BLaER1 treated with 17β-estradiol and CSF1 and Interleukin-3, amounts not matched to agents 10 nM and 100 nM (cell line): ENCODE measurements at regions not wholly inside any gene's neighbourhood (a gene's known extent, or its start where the extent isn't known, plus 50 kb on each side); places are given as distances from the start of the nearest gene placed in this dataset.

ENCODE experiments used
- H3K27ac ChIP-seq, 11 experiments: shearing (Covaris generic); formaldehyde crosslinking; 2 replicates each; pipeline ENCODE4 v1.8.1; 2022
- H3K27me3 ChIP-seq, 11 experiments: shearing (Covaris generic); formaldehyde crosslinking; 2 replicates each; pipeline ENCODE4 v1.8.1; 2022
- H3K36me3 ChIP-seq, 11 experiments: shearing (Covaris generic); formaldehyde crosslinking; 2 replicates each; pipeline ENCODE4 v1.8.1; 2022
- H3K4me1 ChIP-seq, 10 experiments: shearing (Covaris generic); formaldehyde crosslinking; 2 replicates each; pipeline ENCODE4 v1.8.1; 2022
- H3K4me2 ChIP-seq, 11 experiments: shearing (Covaris generic); formaldehyde crosslinking; 2 replicates each; pipeline ENCODE4 v1.8.1; 2022
- H3K4me3 ChIP-seq, 10 experiments: shearing (Covaris generic); formaldehyde crosslinking; 2 replicates each; pipeline ENCODE4 v1.8.1; 2022
- H3K9ac ChIP-seq, 11 experiments: shearing (Covaris generic); formaldehyde crosslinking; 2 replicates each; pipeline ENCODE4 v1.8.1; 2022
- H3K9me3 ChIP-seq, 11 experiments: shearing (Covaris generic); formaldehyde crosslinking; replicated peaks in 1 of 11; 2 replicates each; pipeline ENCODE4 v1.8.1; 2022
- H4K20me1 ChIP-seq, 11 experiments: shearing (Covaris generic); formaldehyde crosslinking; 2 replicates each; pipeline ENCODE4 v1.8.1; 2022
- Cebpa-rat ChIP-seq, 11 experiments: shearing (Covaris generic); IDR thresholded peaks; 2 replicates each; pipeline ENCODE4 v1.8.1; 2022

DNA sequence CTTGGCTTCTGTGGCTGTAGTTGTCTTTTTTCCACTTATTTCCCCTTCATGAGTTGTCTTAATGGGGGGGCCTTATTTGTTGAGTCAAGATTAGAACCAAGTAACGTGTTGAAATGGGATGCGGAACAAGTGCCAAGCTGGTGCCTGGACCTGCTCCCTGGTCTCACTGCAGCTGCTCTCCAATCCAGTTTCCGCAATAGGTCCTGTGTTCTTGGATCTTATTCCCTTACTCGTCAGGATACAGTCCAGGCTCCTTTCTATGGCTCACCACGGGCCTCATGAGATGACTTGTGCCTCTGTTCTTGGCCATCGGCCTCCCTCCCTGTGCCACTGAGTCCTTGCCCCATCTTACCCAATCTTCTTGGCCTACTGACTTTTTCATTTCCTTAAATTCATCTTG lies 159.6 kb upstream of the CADM1 start:
- Histone ChIP-seq H3K4me3 (no peak overlapping the region), H3K27me3 (no peaks in the 10 kb centered on the region), H3K9me3 (peaks cover 0 to 6% (median 0%) of the 10 kb centered on the region in 11 experiments; a peak in 2 of 22 replicates), H3K4me1 (no peaks in the 10 kb centered on the region), H4K20me1 (no peaks in the 10 kb centered on the region; a peak in 1 of 22 replicates), H3K36me3 (no peaks in the 10 kb centered on the region), H3K9ac (no peak overlapping the region), H3K4me2 (no peak overlapping the region), H3K27ac (no peak overlapping the region)
- TF ChIP-seq Cebpa-rat (IDR thresholded peaks at IDR 0.05), result no peak

GRCh38 chr11:115660030-115660805 lies 156.0 kb upstream of the CADM1 start:
- H3K9me3 ChIP-seq, result peaks cover 0 to 6% (median 0%) of the 10 kb centered on the region in 11 experiments; a peak in 2 of 22 replicates
- no peak overlapping the region for H3K4me3 ChIP-seq
- H3K27me3 ChIP-seq, result no peaks in the 10 kb centered on the region
- H3K27ac ChIP-seq, result no peak overlapping the region
- TF ChIP-seq Cebpa-rat (IDR thresholded peaks at IDR 0.05), result no peak
- H3K4me1 ChIP-seq, result no peaks in the 10 kb centered on the region
- no peaks in the 10 kb centered on the region for H4K20me1 ChIP-seq
- H3K9ac ChIP-seq, result no peak overlapping the region
- H3K4me2 ChIP-seq, result no peak overlapping the region
- no peaks in the 10 kb centered on the region for H3K36me3 ChIP-seq

GRCh38 chr11:115659061-115659963 lies 155.1 kb upstream of the CADM1 start:
- H3K36me3 ChIP-seq, result no peaks in the 10 kb centered on the region
- no peaks in the 10 kb centered on the region for H4K20me1 ChIP-seq
- H3K4me3 ChIP-seq, result no peak overlapping the region
- no peak overlapping the region for H3K27ac ChIP-seq
- H3K9ac ChIP-seq, result no peak overlapping the region
- no peak for TF ChIP-seq Cebpa-rat (IDR thresholded peaks at IDR 0.05)
- H3K4me2 ChIP-seq, result no peak overlapping the region
- H3K9me3 ChIP-seq, result peaks cover 0 to 6% (median 0%) of the 10 kb centered on the region in 11 experiments; a peak in 2 of 22 replicates
- no peaks in the 10 kb centered on the region for H3K4me1 ChIP-seq
- no peaks in the 10 kb centered on the region for H3K27me3 ChIP-seq

DNA sequence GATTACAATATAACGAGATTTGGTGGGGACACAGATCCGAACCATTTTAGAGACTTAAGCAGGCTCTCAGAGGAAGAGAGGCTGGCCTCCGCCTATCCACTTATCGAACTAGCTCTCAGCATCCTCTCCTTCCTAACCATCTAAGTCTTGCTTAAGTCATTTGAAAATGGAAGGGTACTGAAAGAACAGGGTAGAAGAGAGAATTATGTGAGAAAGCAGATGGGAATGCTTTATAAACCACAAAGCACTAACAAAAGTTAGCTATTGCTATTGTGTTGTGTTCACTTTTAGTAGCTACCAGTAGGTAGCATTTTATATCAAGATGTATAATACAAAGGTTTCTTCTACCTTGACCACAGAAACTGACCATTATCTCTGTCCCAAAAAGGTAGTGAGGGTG lies 153.4 kb upstream of the CADM1 start:
- H3K27me3 ChIP-seq, result no peaks in the 10 kb centered on the region
- peaks cover 0 to 4% (median 0%) of the 10 kb centered on the region in 10 experiments; a peak in 3 of 20 replicates for H3K4me1 ChIP-seq
- peaks cover 0 to 6% (median 0%) of the 10 kb centered on the region in 11 experiments; a peak in 3 of 22 replicates for H3K9me3 ChIP-seq
- no peaks in the 10 kb centered on the region for H4K20me1 ChIP-seq
- no peak overlapping the region for H3K9ac ChIP-seq
- TF ChIP-seq Cebpa-rat (IDR thresholded peaks at IDR 0.05), result no peak
- no peaks in the 10 kb centered on the region for H3K36me3 ChIP-seq
- H3K27ac ChIP-seq, result no peak overlapping the region
- H3K4me2 ChIP-seq, result no peak overlapping the region
- H3K4me3 ChIP-seq, result no peak overlapping the region

- H3K27ac ChIP-seq, result no peak overlapping the region
- H3K4me1 ChIP-seq, result peaks cover 0 to 9% (median 0%) of the 10 kb centered on the region in 10 experiments; a peak in 3 of 20 replicates
- H3K4me2 ChIP-seq, result no peak overlapping the region
- H3K36me3 ChIP-seq, result no peaks in the 10 kb centered on the region
- TF ChIP-seq Cebpa-rat (IDR thresholded peaks at IDR 0.05), result no peak
- H4K20me1 ChIP-seq, result no peaks in the 10 kb centered on the region
- H3K27me3 ChIP-seq, result no peaks in the 10 kb centered on the region
- peaks cover 0 to 6% (median 0%) of the 10 kb centered on the region in 11 experiments; a peak in 4 of 22 replicates for H3K9me3 ChIP-seq
- H3K4me3 ChIP-seq, result no peak overlapping the region
- no peak overlapping the region for H3K9ac ChIP-seq
Observed at GRCh38 chr11:115656669-115657068, 152.5 kb upstream of the CADM1 start.

DNA sequence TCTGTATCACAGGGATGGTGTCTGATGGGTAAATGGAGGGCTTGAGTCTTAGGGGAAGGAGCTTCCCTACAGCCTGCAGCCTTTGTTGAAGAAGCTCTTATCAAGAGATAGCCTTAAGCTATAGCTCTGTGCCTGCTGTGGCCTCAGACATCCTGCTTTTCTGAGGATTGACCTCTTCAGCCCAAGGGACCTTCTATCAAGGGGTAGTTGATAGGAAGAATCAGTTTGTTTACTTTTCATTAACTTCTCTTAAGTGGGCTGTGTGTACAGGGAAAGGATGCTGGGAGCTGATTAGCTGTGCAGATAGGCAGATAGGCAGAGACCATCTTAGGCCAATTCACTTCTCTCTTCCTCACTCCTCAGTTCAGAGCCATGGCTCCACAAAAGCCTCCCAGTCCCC lies 151.8 kb upstream of the CADM1 start:
- Histone ChIP-seq H3K27me3 (no peaks in the 10 kb centered on the region), H3K27ac (no peak overlapping the region), H3K9me3 (peaks cover 0 to 6% (median 0%) of the 10 kb centered on the region in 11 experiments; a peak in 4 of 22 replicates), H3K36me3 (no peaks in the 10 kb centered on the region), H3K4me3 (no peak overlapping the region), H3K9ac (no peak overlapping the region), H3K4me1 (peaks cover 0 to 9% (median 0%) of the 10 kb centered on the region in 10 experiments; a peak in 3 of 20 replicates), H4K20me1 (no peaks in the 10 kb centered on the region), H3K4me2 (no peak overlapping the region)
- TF ChIP-seq Cebpa-rat (IDR thresholded peaks at IDR 0.05), result no peak

DNA sequence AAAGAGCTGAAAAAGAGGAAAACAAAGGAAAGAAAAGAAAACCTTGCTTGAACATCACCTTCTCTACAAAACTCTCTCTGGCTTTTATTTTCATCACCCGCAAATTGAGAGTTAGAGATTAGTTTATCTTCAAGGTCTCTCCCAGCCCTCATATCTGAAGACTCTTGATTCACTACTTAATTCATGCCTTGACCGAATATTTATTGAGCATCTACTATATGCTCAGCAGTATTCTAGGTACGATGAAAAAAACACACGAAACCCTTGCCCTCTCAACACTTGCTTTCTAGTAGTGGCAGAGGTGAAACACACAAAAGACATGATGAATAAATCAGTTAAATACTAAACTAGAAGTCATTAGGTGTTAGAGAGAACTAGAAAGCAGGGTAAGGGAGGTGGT lies 150.6 kb upstream of the CADM1 start:
- Histone ChIP-seq H3K9ac (no peak overlapping the region), H3K4me1 (peaks cover 0 to 9% (median 0%) of the 10 kb centered on the region in 10 experiments; a peak in 3 of 20 replicates), H3K9me3 (peaks cover 0 to 6% (median 0%) of the 10 kb centered on the region in 11 experiments; a peak in 4 of 22 replicates), H3K36me3 (no peaks in the 10 kb centered on the region), H4K20me1 (no peaks in the 10 kb centered on the region), H3K4me3 (no peak overlapping the region), H3K27ac (no peak overlapping the region), H3K4me2 (no peak overlapping the region), H3K27me3 (no peaks in the 10 kb centered on the region)
- no peak for TF ChIP-seq Cebpa-rat (IDR thresholded peaks at IDR 0.05)

- Histone ChIP-seq H3K9ac (no peak overlapping the region), H3K27ac (no peak overlapping the region), H3K4me1 (peaks cover 0 to 9% (median 0%) of the 10 kb centered on the region in 10 experiments; a peak in 3 of 20 replicates), H3K9me3 (peaks cover 0 to 6% (median 0%) of the 10 kb centered on the region in 11 experiments; a peak in 2 of 22 replicates), H3K4me3 (no peak overlapping the region), H4K20me1 (no peaks in the 10 kb centered on the region), H3K4me2 (no peak overlapping the region), H3K36me3 (no peaks in the 10 kb centered on the region), H3K27me3 (no peaks in the 10 kb centered on the region)
- TF ChIP-seq Cebpa-rat (IDR thresholded peaks at IDR 0.05), result no peak
Observed at GRCh38 chr11:115653926-115654325, 149.7 kb upstream of the CADM1 start.

- no peak overlapping the region for H3K27ac ChIP-seq
- H3K27me3 ChIP-seq, result no peaks in the 10 kb centered on the region
- H3K36me3 ChIP-seq, result no peaks in the 10 kb centered on the region
- H3K4me2 ChIP-seq, result 0 out of 22 replicates have a peak overlapping the region, but pooled peaks of 1 of the 11 experiments have one; percentile 5
- TF ChIP-seq Cebpa-rat (IDR thresholded peaks at IDR 0.05), result no peak
- no peak overlapping the region for H3K4me3 ChIP-seq
- H4K20me1 ChIP-seq, result no peaks in the 10 kb centered on the region
- H3K9ac ChIP-seq, result no peak overlapping the region
- H3K9me3 ChIP-seq, result peaks cover 0 to 6% (median 0%) of the 10 kb centered on the region in 11 experiments; a peak in 2 of 22 replicates
- H3K4me1 ChIP-seq, result peaks cover 0 to 9% (median 0%) of the 10 kb centered on the region in 10 experiments; a peak in 3 of 20 replicates
Observed at GRCh38 chr11:115653076-115653475, 148.9 kb upstream of the CADM1 start.
